Large intestine (tissue), 3 donors: ENCODE measurements at regions not wholly inside any gene's neighbourhood (a gene's known extent, or its start where the extent isn't known, plus 50 kb on each side); places are given as distances from the start of the nearest gene placed in this dataset.

Experiments
- DNase-seq, 2 donors: peaks; one replicate each; pipeline versions ENCODE4 v3.0.0 to v3.0.0-alpha.2; 2013
- H3K27ac ChIP-seq: one replicate; pipeline ENCODE4 v1.5.1; 2013; ENCODE audit warnings: low read length
- H3K27me3 ChIP-seq: 2 replicates; pipeline ENCODE4 v1.6.1; 2013; ENCODE audit warnings: low read length; ENCODE audit not compliant: control insufficient read depth, insufficient read depth
- H3K36me3 ChIP-seq: 2 replicates; pipeline ENCODE4 v1.6.1; 2013; ENCODE audit warnings: low read length; ENCODE audit not compliant: control insufficient read depth, insufficient read depth
- H3K4me1 ChIP-seq: one replicate; pipeline ENCODE4 v1.6.1; 2013; ENCODE audit warnings: low read length; ENCODE audit not compliant: control insufficient read depth, insufficient read depth
- H3K4me3 ChIP-seq: one replicate; pipeline ENCODE4 v1.5.1; 2013; ENCODE audit warnings: low read length
- H3K9me3 ChIP-seq: one replicate; pipeline ENCODE4 v1.6.1; 2013; ENCODE audit warnings: mild to moderate bottlenecking, low read depth, low read length, moderate library complexity; ENCODE audit not compliant: control insufficient read depth
- WGBS: methylation state at CpG from one replicate; pipeline ENCODE4 v1.1.5; 2013; ENCODE audit warnings: low lambda C conversion rate; ENCODE audit not compliant: insufficient coverage; 5-methylcytosine and 5-hydroxymethylcytosine counted together

- Histone ChIP-seq H3K27ac (no peak overlapping the region), H3K4me1 (no peaks in the 10 kb centered on the region), H3K27me3 (no peaks in the 10 kb centered on the region), H3K9me3 (no peaks in the 10 kb centered on the region), H3K4me3 (no peak overlapping the region), H3K36me3 (no peaks in the 10 kb centered on the region)
- WGBS: no CpG with 5 or more reads among the region's 3 CpGs
- DNase-seq: peak; percentile 11 to 42
Observed at GRCh38 chr11:80330264-80330663, 889.4 kb upstream of the TENM4 start.

GRCh38 chr11:80328774-80329173 lies 887.9 kb upstream of the TENM4 start:
- no CpG with 5 or more reads among the region's 1 CpG for WGBS
- no peak for DNase-seq
- no peaks in the 10 kb centered on the region for H3K27me3 ChIP-seq
- no peak overlapping the region for H3K4me3 ChIP-seq
- no peaks in the 10 kb centered on the region for H3K4me1 ChIP-seq
- H3K9me3 ChIP-seq: no peaks in the 10 kb centered on the region
- H3K36me3 ChIP-seq: no peaks in the 10 kb centered on the region
- no peak overlapping the region for H3K27ac ChIP-seq

- no peaks in the 10 kb centered on the region for H3K9me3 ChIP-seq
- WGBS: no CpG with 5 or more reads among the region's 4 CpGs
- no peak overlapping the region for H3K27ac ChIP-seq
- H3K36me3 ChIP-seq: no peaks in the 10 kb centered on the region
- no peaks in the 10 kb centered on the region for H3K27me3 ChIP-seq
- H3K4me1 ChIP-seq: no peaks in the 10 kb centered on the region
- no peak overlapping the region for H3K4me3 ChIP-seq
- DNase-seq: no peak
Observed at GRCh38 chr11:80327956-80328614, 887.3 kb upstream of the TENM4 start.

- no peaks in the 10 kb centered on the region for H3K9me3 ChIP-seq
- WGBS: 100% methylated on average over 1 of the region's 2 CpGs
- H3K27ac ChIP-seq: no peak overlapping the region
- H3K4me3 ChIP-seq: no peak overlapping the region
- no peaks in the 10 kb centered on the region for H3K36me3 ChIP-seq
- no peak for DNase-seq
- H3K27me3 ChIP-seq: no peaks in the 10 kb centered on the region
- no peaks in the 10 kb centered on the region for H3K4me1 ChIP-seq
Observed at GRCh38 chr11:80321786-80322185, 881.0 kb upstream of the TENM4 start.

- Histone ChIP-seq H3K4me1 (no peaks in the 10 kb centered on the region), H3K9me3 (no peaks in the 10 kb centered on the region), H3K36me3 (no peaks in the 10 kb centered on the region), H3K4me3 (no peak overlapping the region), H3K27ac (no peak overlapping the region), H3K27me3 (no peaks in the 10 kb centered on the region)
- no peak for DNase-seq
- no CpG with 5 or more reads among the region's 4 CpGs for WGBS
Observed at GRCh38 chr11:80320765-80321164, 879.9 kb upstream of the TENM4 start.

- WGBS: no CpG with 5 or more reads among the region's 1 CpG
- Histone ChIP-seq H3K4me3 (no peak overlapping the region), H3K4me1 (no peaks in the 10 kb centered on the region), H3K36me3 (no peaks in the 10 kb centered on the region), H3K9me3 (no peaks in the 10 kb centered on the region), H3K27ac (no peak overlapping the region), H3K27me3 (no peaks in the 10 kb centered on the region)
- DNase-seq: no peak
Observed at GRCh38 chr11:80320226-80320625, 879.4 kb upstream of the TENM4 start.

GRCh38 chr11:80317612-80318011 lies 876.8 kb upstream of the TENM4 start:
- Histone ChIP-seq H3K4me3 (no peak overlapping the region), H3K27ac (no peak overlapping the region), H3K36me3 (no peaks in the 10 kb centered on the region), H3K4me1 (no peaks in the 10 kb centered on the region), H3K9me3 (no peaks in the 10 kb centered on the region), H3K27me3 (no peaks in the 10 kb centered on the region)
- peak; percentile 8 to 23 for DNase-seq
- 83% methylated on average over 1 of the region's 1 CpG for WGBS

- no CpG with 5 or more reads among the region's 2 CpGs for WGBS
- Histone ChIP-seq H3K27me3 (no peaks in the 10 kb centered on the region), H3K4me3 (no peak overlapping the region), H3K36me3 (no peaks in the 10 kb centered on the region), H3K27ac (no peak overlapping the region), H3K9me3 (no peaks in the 10 kb centered on the region), H3K4me1 (no peaks in the 10 kb centered on the region)
- DNase-seq: no peak
Observed at GRCh38 chr11:80315200-80315599, 874.4 kb upstream of the TENM4 start.

GRCh38 chr11:80309301-80309700 lies 868.5 kb upstream of the TENM4 start:
- no peaks in the 10 kb centered on the region for H3K27me3 ChIP-seq
- H3K4me1 ChIP-seq: no peaks in the 10 kb centered on the region
- no peak for DNase-seq
- no peaks in the 10 kb centered on the region for H3K9me3 ChIP-seq
- no peak overlapping the region for H3K27ac ChIP-seq
- H3K4me3 ChIP-seq: no peak overlapping the region
- no peaks in the 10 kb centered on the region for H3K36me3 ChIP-seq

GRCh38 chr11:80307676-80308075 lies 866.8 kb upstream of the TENM4 start:
- H3K27me3 ChIP-seq: no peaks in the 10 kb centered on the region
- no peak overlapping the region for H3K27ac ChIP-seq
- H3K4me3 ChIP-seq: no peak overlapping the region
- no peaks in the 10 kb centered on the region for H3K36me3 ChIP-seq
- no CpG with 5 or more reads among the region's 2 CpGs for WGBS
- H3K9me3 ChIP-seq: peaks cover 4% of the 10 kb centered on the region
- H3K4me1 ChIP-seq: no peaks in the 10 kb centered on the region
- DNase-seq: no peak

- H3K27me3 ChIP-seq: no peaks in the 10 kb centered on the region
- WGBS: 86% methylated on average over 1 of the region's 5 CpGs
- H3K27ac ChIP-seq: no peak overlapping the region
- DNase-seq: peak in 1 of 2 donors; percentile 4
- H3K4me3 ChIP-seq: no peak overlapping the region
- no peaks in the 10 kb centered on the region for H3K9me3 ChIP-seq
- no peaks in the 10 kb centered on the region for H3K36me3 ChIP-seq
- H3K4me1 ChIP-seq: no peaks in the 10 kb centered on the region
Observed at GRCh38 chr11:80297858-80298632, 857.2 kb upstream of the TENM4 start.
